Nephron progenitor cell (in vitro differentiated cells): ENCODE measurements at regions not wholly inside any gene's neighbourhood (a gene's known extent, or its start where the extent isn't known, plus 50 kb on each side); places are given as distances from the start of the nearest gene placed in this dataset.

Source experiments
- DNase-seq: peaks from one replicate; pipeline ENCODE4 v3.0.0; 2021
- H3K27ac Mint-ChIP-seq: 2 replicates; pipeline ENCODE4 v1.8.0; 2021; ENCODE audit warnings: mild to moderate bottlenecking, moderate library complexity, mixed read lengths
- H3K27me3 Mint-ChIP-seq: 2 replicates; pipeline ENCODE4 v1.8.0; 2021; ENCODE audit warnings: mild to moderate bottlenecking, low read depth, mixed read lengths; ENCODE audit not compliant: poor library complexity
- H3K36me3 Mint-ChIP-seq: 2 replicates; pipeline ENCODE4 v1.8.0; 2021; ENCODE audit warnings: low read depth, mixed read lengths
- H3K4me1 Mint-ChIP-seq: 2 replicates; pipeline ENCODE4 v1.8.0; 2021; ENCODE audit warnings: mixed read lengths
- H3K4me3 Mint-ChIP-seq: 2 replicates; pipeline ENCODE4 v1.8.0; 2021; ENCODE audit warnings: mild to moderate bottlenecking, moderate library complexity, mixed read lengths
- H3K9me3 Mint-ChIP-seq: 2 replicates; pipeline ENCODE4 v1.8.0; 2021; ENCODE audit warnings: mild to moderate bottlenecking, moderate library complexity, mixed read lengths
- TF ChIP-seq, protein P1 (sequence below): fragments of 200-600 bp; sonication (generic); IDR thresholded peaks from 2 replicates; pipeline ENCODE4 v1.5.0; 2021; ENCODE audit warnings: antibody characterized with exemption

GRCh38 chr13:97112446-97113152 is 109.5 kb upstream of the MBNL2 start:
- Mint-ChIP-seq H3K27me3 (peaks cover 8% of the 10 kb centered on the region), H3K36me3 (no peaks in the 10 kb centered on the region), H3K27ac (peak overlapping the region; percentile 60), H3K9me3 (no peaks in the 10 kb centered on the region), H3K4me1 (peaks cover 62% of the 10 kb centered on the region), H3K4me3 (peak overlapping the region; percentile 3)
- TF ChIP-seq, protein P1, sequence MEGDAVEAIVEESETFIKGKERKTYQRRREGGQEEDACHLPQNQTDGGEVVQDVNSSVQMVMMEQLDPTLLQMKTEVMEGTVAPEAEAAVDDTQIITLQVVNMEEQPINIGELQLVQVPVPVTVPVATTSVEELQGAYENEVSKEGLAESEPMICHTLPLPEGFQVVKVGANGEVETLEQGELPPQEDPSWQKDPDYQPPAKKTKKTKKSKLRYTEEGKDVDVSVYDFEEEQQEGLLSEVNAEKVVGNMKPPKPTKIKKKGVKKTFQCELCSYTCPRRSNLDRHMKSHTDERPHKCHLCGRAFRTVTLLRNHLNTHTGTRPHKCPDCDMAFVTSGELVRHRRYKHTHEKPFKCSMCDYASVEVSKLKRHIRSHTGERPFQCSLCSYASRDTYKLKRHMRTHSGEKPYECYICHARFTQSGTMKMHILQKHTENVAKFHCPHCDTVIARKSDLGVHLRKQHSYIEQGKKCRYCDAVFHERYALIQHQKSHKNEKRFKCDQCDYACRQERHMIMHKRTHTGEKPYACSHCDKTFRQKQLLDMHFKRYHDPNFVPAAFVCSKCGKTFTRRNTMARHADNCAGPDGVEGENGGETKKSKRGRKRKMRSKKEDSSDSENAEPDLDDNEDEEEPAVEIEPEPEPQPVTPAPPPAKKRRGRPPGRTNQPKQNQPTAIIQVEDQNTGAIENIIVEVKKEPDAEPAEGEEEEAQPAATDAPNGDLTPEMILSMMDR, result no peak
- DNase-seq, result no peak

DNA sequence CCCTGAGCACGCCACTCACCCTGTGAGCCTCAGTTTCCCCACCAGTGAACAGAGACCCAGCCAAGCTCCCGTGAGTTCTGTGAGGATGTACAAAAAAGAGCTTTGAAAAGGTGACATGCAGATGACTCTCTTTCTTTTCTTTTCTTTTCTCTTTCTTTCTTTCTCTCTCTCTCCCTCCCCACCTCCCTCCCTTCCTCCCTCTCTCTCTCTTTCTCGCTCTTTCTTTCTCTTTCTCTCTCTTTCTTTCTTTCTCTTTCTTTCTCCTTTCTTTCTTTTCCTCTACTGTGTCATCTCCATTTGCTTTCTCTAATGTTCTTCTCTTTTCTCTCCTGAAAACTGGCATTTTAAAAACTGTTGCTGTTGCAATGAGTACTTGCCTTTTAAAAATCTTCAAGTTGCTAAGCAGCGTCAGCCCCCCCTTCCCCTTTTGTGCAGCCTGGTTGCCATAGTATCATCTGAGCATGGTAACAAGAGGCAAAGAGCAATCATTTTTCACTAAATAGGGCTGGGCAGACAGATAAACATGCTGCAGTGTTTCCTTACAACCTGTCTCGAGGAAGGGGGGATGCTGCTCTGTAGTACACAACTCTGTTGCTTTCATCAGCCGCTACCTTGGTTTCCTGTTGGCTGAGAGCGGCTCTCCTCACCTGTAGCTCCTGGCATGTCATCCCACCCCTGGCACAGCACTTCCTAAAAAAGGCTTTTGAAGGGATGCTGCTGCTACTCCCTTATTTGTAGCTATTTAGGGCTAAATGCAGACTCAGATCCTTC is 108.7 kb upstream of the MBNL2 start:
- TF ChIP-seq, protein P1, result no peak
- Mint-ChIP-seq H3K4me1 (peaks cover 62% of the 10 kb centered on the region), H3K9me3 (no peaks in the 10 kb centered on the region), H3K27me3 (peaks cover 8% of the 10 kb centered on the region), H3K4me3 (peak overlapping the region; percentile 26), H3K27ac (peak overlapping the region; percentile 5), H3K36me3 (no peaks in the 10 kb centered on the region)
- no peak for DNase-seq

DNA sequence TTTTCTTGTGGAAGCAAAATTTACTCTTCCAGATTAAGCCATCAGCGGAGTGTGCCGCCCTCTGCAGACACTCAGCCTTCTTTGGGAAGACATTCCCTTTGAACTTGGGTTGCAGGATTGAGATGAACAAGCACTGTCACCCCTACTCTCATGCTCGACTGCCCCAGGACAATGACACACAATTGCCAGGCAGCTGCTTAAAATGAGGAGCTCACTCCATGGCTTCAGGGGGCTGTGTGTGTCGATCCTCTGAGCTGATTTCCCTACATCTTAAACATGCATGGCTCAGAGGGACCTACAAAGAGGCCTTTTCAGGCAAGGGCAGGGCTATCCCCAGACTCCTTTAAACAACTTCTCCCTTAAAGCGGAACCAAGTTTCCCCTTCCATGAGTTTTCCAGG is 107.5 kb upstream of the MBNL2 start:
- H3K36me3 Mint-ChIP-seq, result no peaks in the 10 kb centered on the region
- peaks cover 2% of the 10 kb centered on the region for H3K27me3 Mint-ChIP-seq
- TF ChIP-seq, protein P1, result no peak
- peaks cover 58% of the 10 kb centered on the region for H3K4me1 Mint-ChIP-seq
- DNase-seq, result no peak
- no peaks in the 10 kb centered on the region for H3K9me3 Mint-ChIP-seq
- H3K27ac Mint-ChIP-seq, result peak overlapping the region; percentile 22
- H3K4me3 Mint-ChIP-seq, result no peak overlapping the region

GRCh38 chr13:97116754-97117153 is 105.4 kb upstream of the MBNL2 start:
- Mint-ChIP-seq H3K36me3 (no peaks in the 10 kb centered on the region), H3K4me1 (peaks cover 41% of the 10 kb centered on the region), H3K9me3 (no peaks in the 10 kb centered on the region), H3K4me3 (no peak overlapping the region), H3K27me3 (no peaks in the 10 kb centered on the region), H3K27ac (no peak overlapping the region)
- no peak for DNase-seq
- TF ChIP-seq, protein P1, result no peak

GRCh38 chr13:97117388-97117910 is 104.7 kb upstream of the MBNL2 start:
- no peaks in the 10 kb centered on the region for H3K9me3 Mint-ChIP-seq
- DNase-seq, result no peak
- H3K4me1 Mint-ChIP-seq, result peaks cover 34% of the 10 kb centered on the region
- H3K27ac Mint-ChIP-seq, result no peak overlapping the region
- no peak overlapping the region for H3K4me3 Mint-ChIP-seq
- no peaks in the 10 kb centered on the region for H3K36me3 Mint-ChIP-seq
- no peaks in the 10 kb centered on the region for H3K27me3 Mint-ChIP-seq
- TF ChIP-seq, protein P1, result no peak
